ENCODE measurements at regions not wholly inside any gene's neighbourhood (a gene's known extent, or its start where the extent isn't known, plus 50 kb on each side); places are given as distances from the start of the nearest gene placed in this dataset.

GRCh38 chr2:16973586-16974286 is 308.1 kb upstream of the CYRIA start:
- TF ChIP-seq, protein P1, sequence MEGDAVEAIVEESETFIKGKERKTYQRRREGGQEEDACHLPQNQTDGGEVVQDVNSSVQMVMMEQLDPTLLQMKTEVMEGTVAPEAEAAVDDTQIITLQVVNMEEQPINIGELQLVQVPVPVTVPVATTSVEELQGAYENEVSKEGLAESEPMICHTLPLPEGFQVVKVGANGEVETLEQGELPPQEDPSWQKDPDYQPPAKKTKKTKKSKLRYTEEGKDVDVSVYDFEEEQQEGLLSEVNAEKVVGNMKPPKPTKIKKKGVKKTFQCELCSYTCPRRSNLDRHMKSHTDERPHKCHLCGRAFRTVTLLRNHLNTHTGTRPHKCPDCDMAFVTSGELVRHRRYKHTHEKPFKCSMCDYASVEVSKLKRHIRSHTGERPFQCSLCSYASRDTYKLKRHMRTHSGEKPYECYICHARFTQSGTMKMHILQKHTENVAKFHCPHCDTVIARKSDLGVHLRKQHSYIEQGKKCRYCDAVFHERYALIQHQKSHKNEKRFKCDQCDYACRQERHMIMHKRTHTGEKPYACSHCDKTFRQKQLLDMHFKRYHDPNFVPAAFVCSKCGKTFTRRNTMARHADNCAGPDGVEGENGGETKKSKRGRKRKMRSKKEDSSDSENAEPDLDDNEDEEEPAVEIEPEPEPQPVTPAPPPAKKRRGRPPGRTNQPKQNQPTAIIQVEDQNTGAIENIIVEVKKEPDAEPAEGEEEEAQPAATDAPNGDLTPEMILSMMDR (IDR thresholded peaks at IDR 0.05), result no peak
- no peak for TF ChIP-seq POLR2A (IDR thresholded peaks at IDR 0.05)
